GM12878 (cell line): ENCODE measurements at regions not wholly inside any gene's neighbourhood (a gene's known extent, or its start where the extent isn't known, plus 50 kb on each side); places are given as distances from the start of the nearest gene placed in this dataset.

ENCODE experiments used
- CBX5 ChIP-seq: sonication (generic); IDR thresholded peaks from 2 replicates; pipeline ENCODE4 v1.6.1; 2016; ENCODE audit warnings: low read depth, moderate library complexity, mild to moderate bottlenecking, inconsistent platforms
- HDAC6 ChIP-seq: fragments of 200-600 bp; sonication (generic); IDR thresholded peaks from one replicate; pipeline ENCODE4 v1.8.0; 2017; ENCODE audit warnings: antibody characterized with exemption; ENCODE audit not compliant: unreplicated experiment
- RFX5 ChIP-seq: IDR thresholded peaks from 2 replicates; pipeline ENCODE4 v1.6.1; 2011; ENCODE audit warnings: low read depth, low read length, improper control_type of control experiment
- TARDBP ChIP-seq: IDR thresholded peaks from 2 replicates; pipeline ENCODE4 v1.6.1; 2016; ENCODE audit warnings: borderline replicate concordance

DNA sequence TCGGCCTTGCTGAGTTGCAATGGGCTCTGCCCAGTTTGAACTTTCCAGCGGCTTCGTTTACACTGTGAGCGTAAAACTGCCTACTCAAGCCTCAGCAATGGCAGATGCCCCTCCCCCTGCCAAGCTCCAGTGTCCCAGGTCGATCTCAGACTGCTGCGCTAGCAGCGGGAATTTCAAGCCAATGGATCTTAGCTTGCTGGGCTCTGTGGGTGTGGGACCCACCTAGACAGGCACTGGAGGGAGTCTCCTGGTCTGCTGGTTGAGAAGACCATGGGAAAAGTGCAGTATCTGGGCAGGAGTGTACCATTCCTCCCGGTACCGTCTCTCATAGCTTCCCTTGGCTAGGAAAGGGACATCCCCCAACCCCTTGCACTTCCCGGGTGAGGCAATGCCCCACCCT is 88.2 kb downstream of the KLHL28 start:
- TF ChIP-seq HDAC6 (no peak), CBX5 (no peak), TARDBP (no peak), RFX5 (no peak)
